Spleen (tissue), 7 donors: ENCODE measurements at regions not wholly inside any gene's neighbourhood (a gene's known extent, or its start where the extent isn't known, plus 50 kb on each side); places are given as distances from the start of the nearest gene placed in this dataset.

Experiments
- POLR2A ChIP-seq, 3 donors: fragments of 450-650 bp; IDR thresholded peaks; one replicate each; pipeline ENCODE4 v1.5.1; 2017; ENCODE audit warnings: antibody characterized with exemption in 3 of 3, mild to moderate bottlenecking in 1 of 3
- TF ChIP-seq, protein P1 (sequence below), 11 experiments: fragments of 200-600 bp in 7 of 11; fragments of 450-650 bp in 4 of 11; sonication (generic) in 4 of 11; IDR thresholded peaks in 8 of 11; conservative IDR thresholded peaks in 3 of 11; 1 replicate in 7 of 11; 2 replicates in 4 of 11; pipeline versions ENCODE4 v1.4.0 to v1.8.0; 2016 to 2021; ENCODE audit warnings: antibody characterized with exemption in 11 of 11, inconsistent platforms in 4 of 11, mild to moderate bottlenecking in 1 of 11
- donor health status: DM: no; HTN: no; CAD: no; lungs with moderate emphysema.
- donor health status: DM: no; HTN: no; CAD: no.
- donor health status: DM: no; HTN: no; CAD: no.

GRCh38 chr2:166765141-166765540, 123.1 kb upstream of the XIRP2 start:
- TF ChIP-seq, protein P1, sequence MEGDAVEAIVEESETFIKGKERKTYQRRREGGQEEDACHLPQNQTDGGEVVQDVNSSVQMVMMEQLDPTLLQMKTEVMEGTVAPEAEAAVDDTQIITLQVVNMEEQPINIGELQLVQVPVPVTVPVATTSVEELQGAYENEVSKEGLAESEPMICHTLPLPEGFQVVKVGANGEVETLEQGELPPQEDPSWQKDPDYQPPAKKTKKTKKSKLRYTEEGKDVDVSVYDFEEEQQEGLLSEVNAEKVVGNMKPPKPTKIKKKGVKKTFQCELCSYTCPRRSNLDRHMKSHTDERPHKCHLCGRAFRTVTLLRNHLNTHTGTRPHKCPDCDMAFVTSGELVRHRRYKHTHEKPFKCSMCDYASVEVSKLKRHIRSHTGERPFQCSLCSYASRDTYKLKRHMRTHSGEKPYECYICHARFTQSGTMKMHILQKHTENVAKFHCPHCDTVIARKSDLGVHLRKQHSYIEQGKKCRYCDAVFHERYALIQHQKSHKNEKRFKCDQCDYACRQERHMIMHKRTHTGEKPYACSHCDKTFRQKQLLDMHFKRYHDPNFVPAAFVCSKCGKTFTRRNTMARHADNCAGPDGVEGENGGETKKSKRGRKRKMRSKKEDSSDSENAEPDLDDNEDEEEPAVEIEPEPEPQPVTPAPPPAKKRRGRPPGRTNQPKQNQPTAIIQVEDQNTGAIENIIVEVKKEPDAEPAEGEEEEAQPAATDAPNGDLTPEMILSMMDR (IDR thresholded peaks at IDR 0.05 in 8 of 11, conservative IDR thresholded peaks at IDR 0.05 in 3 of 11): no peak
- no peak for TF ChIP-seq POLR2A (IDR thresholded peaks at IDR 0.05)
